GM10266 (cell line): ENCODE measurements at regions not wholly inside any gene's neighbourhood (a gene's known extent, or its start where the extent isn't known, plus 50 kb on each side); places are given as distances from the start of the nearest gene placed in this dataset.

Experiments
- DNase-seq: peaks from one replicate; pipeline ENCODE4 v3.0.0; 2012; ENCODE audit errors: extremely low spot score
- TF ChIP-seq, protein P1 (sequence below): IDR thresholded peaks from 2 replicates; pipeline ENCODE4 v1.5.1; 2012; ENCODE audit warnings: mild to moderate bottlenecking, low read depth; ENCODE audit not compliant: control insufficient read depth, insufficient read depth; ENCODE audit errors: missing control alignments

GRCh38 chr6:164130585-164130984 is 716.1 kb downstream of the QKI start:
- no peak for DNase-seq
- TF ChIP-seq, protein P1, sequence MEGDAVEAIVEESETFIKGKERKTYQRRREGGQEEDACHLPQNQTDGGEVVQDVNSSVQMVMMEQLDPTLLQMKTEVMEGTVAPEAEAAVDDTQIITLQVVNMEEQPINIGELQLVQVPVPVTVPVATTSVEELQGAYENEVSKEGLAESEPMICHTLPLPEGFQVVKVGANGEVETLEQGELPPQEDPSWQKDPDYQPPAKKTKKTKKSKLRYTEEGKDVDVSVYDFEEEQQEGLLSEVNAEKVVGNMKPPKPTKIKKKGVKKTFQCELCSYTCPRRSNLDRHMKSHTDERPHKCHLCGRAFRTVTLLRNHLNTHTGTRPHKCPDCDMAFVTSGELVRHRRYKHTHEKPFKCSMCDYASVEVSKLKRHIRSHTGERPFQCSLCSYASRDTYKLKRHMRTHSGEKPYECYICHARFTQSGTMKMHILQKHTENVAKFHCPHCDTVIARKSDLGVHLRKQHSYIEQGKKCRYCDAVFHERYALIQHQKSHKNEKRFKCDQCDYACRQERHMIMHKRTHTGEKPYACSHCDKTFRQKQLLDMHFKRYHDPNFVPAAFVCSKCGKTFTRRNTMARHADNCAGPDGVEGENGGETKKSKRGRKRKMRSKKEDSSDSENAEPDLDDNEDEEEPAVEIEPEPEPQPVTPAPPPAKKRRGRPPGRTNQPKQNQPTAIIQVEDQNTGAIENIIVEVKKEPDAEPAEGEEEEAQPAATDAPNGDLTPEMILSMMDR, result no peak

DNA sequence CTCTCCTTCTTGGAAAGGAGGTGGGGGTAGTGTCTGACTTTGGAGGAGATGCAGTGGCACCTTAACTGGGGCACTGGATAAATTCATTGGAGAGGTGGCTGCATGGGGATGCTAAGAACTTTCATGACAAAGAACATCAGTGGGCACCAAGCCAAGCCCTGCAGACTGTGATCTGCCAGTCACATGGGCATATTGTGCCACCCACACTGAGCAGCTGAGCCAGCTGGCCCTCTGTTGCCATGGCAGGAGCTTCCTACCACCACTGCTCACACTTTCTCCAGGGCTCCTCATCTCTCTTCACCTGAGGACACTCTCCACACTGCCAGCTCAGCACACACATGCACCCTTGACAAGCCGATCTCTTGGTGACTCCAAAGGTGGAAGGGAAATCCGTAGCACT is 715.6 kb downstream of the QKI start:
- no peak for DNase-seq
- TF ChIP-seq, protein P1, result no peak

DNA sequence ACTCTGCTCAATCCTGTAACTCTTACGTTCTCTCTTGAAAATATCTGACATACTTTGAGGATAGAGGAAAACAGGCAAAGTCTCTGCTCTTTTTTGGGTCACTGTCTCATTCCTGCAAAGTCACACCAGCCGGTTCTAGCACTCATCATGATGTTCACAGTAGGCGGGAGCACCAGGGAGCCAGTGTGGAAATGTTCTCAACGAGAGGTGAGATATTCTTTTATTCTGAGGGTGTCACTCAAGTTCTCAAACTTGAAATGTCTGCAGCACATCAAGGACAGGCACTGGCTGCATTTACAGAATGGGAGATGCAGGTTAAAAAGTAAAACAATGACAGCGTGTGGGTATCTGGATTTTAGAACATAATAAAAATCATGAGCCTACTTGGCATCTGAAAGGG is 714.7 kb downstream of the QKI start:
- DNase-seq, result no peak
- TF ChIP-seq, protein P1, result no peak

GRCh38 chr6:164128101-164128500 is 713.6 kb downstream of the QKI start:
- DNase-seq, result no peak
- TF ChIP-seq, protein P1, result no peak

- no peak for DNase-seq
- TF ChIP-seq, protein P1, result no peak
Measured at GRCh38 chr6:164124986-164125385, 710.5 kb downstream of the QKI start.

DNA sequence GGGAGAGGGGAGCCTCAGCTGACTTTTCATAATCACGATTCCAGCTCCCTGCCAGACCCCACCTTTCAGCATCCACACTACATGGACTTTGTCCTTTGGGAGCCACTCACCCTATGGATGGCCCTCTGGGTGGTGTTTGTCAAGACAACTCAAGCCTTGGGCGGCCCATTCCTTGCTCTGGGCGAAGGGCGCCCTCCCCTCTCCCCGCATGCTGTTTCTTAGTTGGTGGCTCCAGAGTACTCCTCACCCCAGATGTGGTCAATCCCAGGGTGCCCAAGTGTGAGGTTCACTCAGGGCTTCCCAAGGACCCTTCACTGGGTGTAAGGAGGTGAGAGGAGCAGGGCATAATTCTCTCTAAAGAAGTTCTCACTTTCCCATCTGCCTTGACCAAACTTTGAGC is 710.0 kb downstream of the QKI start:
- no peak for DNase-seq
- TF ChIP-seq, protein P1, result no peak

GRCh38 chr6:164122109-164122508 is 707.6 kb downstream of the QKI start:
- TF ChIP-seq, protein P1, result no peak
- no peak for DNase-seq
